H9 (cell line): ENCODE measurements at regions not wholly inside any gene's neighbourhood (a gene's known extent, or its start where the extent isn't known, plus 50 kb on each side); places are given as distances from the start of the nearest gene placed in this dataset.

ENCODE experiments used
- DNase-seq: peaks from one replicate; pipeline ENCODE4 v3.0.0-alpha.2; 2017
- H2AFZ ChIP-seq: one replicate; pipeline ENCODE4 v1.6.1; 2013; ENCODE audit warnings: mild to moderate bottlenecking, low read length, control low read depth, moderate library complexity
- H2AK5ac ChIP-seq: 2 replicates; pipeline ENCODE4 v1.6.1; 2013; ENCODE audit warnings: low read length, control low read depth, mixed read lengths; ENCODE audit not compliant: insufficient read length
- H2BK120ac ChIP-seq: one replicate; pipeline ENCODE4 v1.6.1; 2013; ENCODE audit warnings: low read depth, mild to moderate bottlenecking, low read length, control low read depth, inconsistent platforms; ENCODE audit not compliant: poor library complexity, severe bottlenecking
- H2BK12ac ChIP-seq: 2 replicates; pipeline ENCODE4 v1.6.1; 2013; ENCODE audit warnings: low read length, control low read depth, mixed read lengths, low read depth; ENCODE audit not compliant: insufficient read length
- H2BK15ac ChIP-seq: 2 replicates; pipeline ENCODE4 v1.6.1; 2013; ENCODE audit warnings: low read depth, low read length, control low read depth
- H2BK20ac ChIP-seq: one replicate; pipeline ENCODE4 v1.6.1; 2013; ENCODE audit warnings: low read depth, mild to moderate bottlenecking, low read length, control low read depth, inconsistent platforms; ENCODE audit not compliant: poor library complexity, severe bottlenecking
- H2BK5ac ChIP-seq: 2 replicates; pipeline ENCODE4 v1.6.1; 2013; ENCODE audit warnings: low read length, control low read depth, mixed read lengths; ENCODE audit not compliant: insufficient read length
- H3K14ac ChIP-seq: 2 replicates; pipeline ENCODE4 v1.6.1; 2013; ENCODE audit warnings: low read length, control low read depth; ENCODE audit not compliant: insufficient read depth
- H3K18ac ChIP-seq: 2 replicates; pipeline ENCODE4 v1.6.1; 2013; ENCODE audit warnings: low read depth, mild to moderate bottlenecking, mixed read lengths, low read length, control low read depth; ENCODE audit not compliant: insufficient read length
- H3K23ac ChIP-seq: 2 replicates; pipeline ENCODE4 v1.6.1; 2013; ENCODE audit warnings: low read length, control low read depth, mixed read lengths, low read depth; ENCODE audit not compliant: insufficient read length
- H3K23me2 ChIP-seq: 2 replicates; pipeline ENCODE4 v1.6.1; 2013; ENCODE audit warnings: low read depth, mild to moderate bottlenecking, mixed read lengths, low read length, control low read depth; ENCODE audit not compliant: insufficient read length, poor library complexity, severe bottlenecking
- H3K27ac ChIP-seq: 2 replicates; pipeline ENCODE4 v1.5.1; 2013; ENCODE audit warnings: low read length, control low read depth, mixed read lengths, low read depth; ENCODE audit not compliant: insufficient read length
- H3K27me3 ChIP-seq: 2 replicates; pipeline ENCODE4 v1.6.1; 2013; ENCODE audit warnings: low read length, control low read depth, inconsistent platforms; ENCODE audit not compliant: insufficient read depth
- H3K4ac ChIP-seq: 2 replicates; pipeline ENCODE4 v1.6.1; 2013; ENCODE audit warnings: low read depth, mild to moderate bottlenecking, control low read depth, inconsistent platforms, low read length, moderate library complexity
- H3K4me1 ChIP-seq: 2 replicates; pipeline ENCODE4 v1.6.1; 2013; ENCODE audit warnings: low read length, control low read depth, inconsistent platforms; ENCODE audit not compliant: insufficient read depth
- H3K4me2 ChIP-seq: 2 replicates; pipeline ENCODE4 v1.6.1; 2013; ENCODE audit warnings: low read length, control low read depth, mixed read lengths; ENCODE audit not compliant: insufficient read length, insufficient read depth
- H3K56ac ChIP-seq: 2 replicates; pipeline ENCODE4 v1.6.1; 2013; ENCODE audit warnings: low read depth, mild to moderate bottlenecking, mixed read lengths, low read length, control low read depth; ENCODE audit not compliant: insufficient read length
- H3K79me1 ChIP-seq: 2 replicates; pipeline ENCODE4 v1.6.1; 2013; ENCODE audit warnings: low read depth, mild to moderate bottlenecking, moderate library complexity, low read length, control low read depth, inconsistent platforms; ENCODE audit not compliant: insufficient read depth, poor library complexity, severe bottlenecking
- H3K79me2 ChIP-seq: 2 replicates; pipeline ENCODE4 v1.6.1; 2013; ENCODE audit warnings: low read length, control low read depth, inconsistent platforms; ENCODE audit not compliant: insufficient read depth
- H3K9ac ChIP-seq: 2 replicates; pipeline ENCODE4 v1.6.1; 2013; ENCODE audit warnings: low read length, control low read depth, mixed read lengths; ENCODE audit not compliant: insufficient read length; ENCODE audit errors: extremely low read depth
- H3K9me3 ChIP-seq: one replicate; pipeline ENCODE4 v1.6.1; 2013; ENCODE audit warnings: low read depth, low read length, inconsistent platforms; ENCODE audit not compliant: control insufficient read depth
- H3T11ph ChIP-seq: one replicate; pipeline ENCODE4 v1.6.1; 2013; ENCODE audit warnings: mild to moderate bottlenecking, low read length, control low read depth, inconsistent platforms
- H4K20me1 ChIP-seq: one replicate; pipeline ENCODE4 v1.6.1; 2013; ENCODE audit not compliant: control insufficient read depth, insufficient read length, insufficient read depth
- H4K5ac ChIP-seq: 2 replicates; pipeline ENCODE4 v1.6.1; 2013; ENCODE audit warnings: low read depth, mild to moderate bottlenecking, mixed read lengths, low read length, control low read depth; ENCODE audit not compliant: insufficient read length
- H4K8ac ChIP-seq: replicated peaks from 2 replicates; pipeline ENCODE4 v1.6.1; 2013; ENCODE audit warnings: low read length, control low read depth, mixed read lengths, low read depth; ENCODE audit not compliant: insufficient read length
- H4K91ac ChIP-seq: 2 replicates; pipeline ENCODE4 v1.6.1; 2013; ENCODE audit warnings: low read depth, mild to moderate bottlenecking, moderate library complexity, mixed read lengths, low read length, control low read depth; ENCODE audit not compliant: insufficient read length
- H3K27ac Mint-ChIP-seq, 3 experiments: 2 replicates in 2 of 3; 3 replicates in 1 of 3; pipeline ENCODE4 v1.8.0; 2020 to 2021; ENCODE audit warnings: mixed read lengths in 3 of 3, mild to moderate bottlenecking in 1 of 3, moderate library complexity in 1 of 3
- H3K27me3 Mint-ChIP-seq: 2 replicates; pipeline ENCODE4 v1.8.0; 2021; ENCODE audit warnings: low read depth, mild to moderate bottlenecking, moderate library complexity, mixed read lengths
- H3K36me3 Mint-ChIP-seq, 3 experiments: 2 replicates in 2 of 3; 3 replicates in 1 of 3; pipeline ENCODE4 v1.8.0; 2020 to 2021; ENCODE audit warnings: low read depth in 3 of 3, mixed read lengths in 3 of 3; ENCODE audit not compliant: insufficient read depth in 1 of 3
- H3K4me1 Mint-ChIP-seq, 2 experiments: 2 replicates each; pipeline ENCODE4 v1.8.0; 2020; ENCODE audit warnings: mixed read lengths in 2 of 2
- H3K4me3 Mint-ChIP-seq, 2 experiments: 2 replicates in 1 of 2; 3 replicates in 1 of 2; pipeline ENCODE4 v1.8.0; 2020 to 2021; ENCODE audit warnings: mild to moderate bottlenecking in 2 of 2, mixed read lengths in 2 of 2, moderate library complexity in 1 of 2
- H3K9me3 Mint-ChIP-seq, 2 experiments: 2 replicates in 1 of 2; 3 replicates in 1 of 2; pipeline ENCODE4 v1.8.0; 2020; ENCODE audit warnings: mild to moderate bottlenecking in 2 of 2, mixed read lengths in 2 of 2, moderate library complexity in 1 of 2
- CTCF ChIP-seq: fragments of 200-600 bp; sonication (generic); conservative IDR thresholded peaks from 3 replicates; pipeline ENCODE4 v1.8.0; 2021; ENCODE audit warnings: antibody characterized with exemption, mild to moderate bottlenecking
- WGBS: extraction: QIAGEN DNeasy Blood & Tissue Kit; methylation state at CpG from one replicate; pipeline ENCODE4 v1.1.7; 2013; ENCODE audit warnings: missing lambda C conversion rate, low lambda C conversion rate, mixed read lengths; ENCODE audit not compliant: insufficient read length; ENCODE audit errors: extremely low coverage; 5-methylcytosine and 5-hydroxymethylcytosine counted together

- WGBS: no CpG with 5 or more reads among the region's 3 CpGs
- no peaks in the 10 kb centered on the region for H3K27me3 Mint-ChIP-seq
- H3K9ac ChIP-seq: no peak overlapping the region
These were observed 506.0 kb upstream of the ATXN8OS start for GRCh38 chr13:69601661-69602060.

More at GRCh38 chr13:69601661-69602060, 506.0 kb upstream of the ATXN8OS start:
- H4K8ac ChIP-seq: no peak overlapping the region
- no peaks in the 10 kb centered on the region for H3K4me1 ChIP-seq
- no peak overlapping the region for H2BK12ac ChIP-seq
- H2AFZ ChIP-seq: no peak overlapping the region
- no peak for DNase-seq
- Mint-ChIP-seq H3K27ac (no peak overlapping the region), H3K4me3 (no peak overlapping the region), H3K4me1 (peaks cover 0 to 7% of the 10 kb centered on the region in 2 experiments; a peak in 2 of 4 replicates), H3K36me3 (no peaks in the 10 kb centered on the region; a peak in 1 of 7 replicates), H3K9me3 (peaks cover 0 to 3% of the 10 kb centered on the region in 2 experiments; a peak in 2 of 5 replicates)
- no peak overlapping the region for H3T11ph ChIP-seq
- no peaks in the 10 kb centered on the region for H3K79me2 ChIP-seq
- H4K5ac ChIP-seq: no peak overlapping the region
- H2BK20ac ChIP-seq: no peak overlapping the region
- H3K79me1 ChIP-seq: no peaks in the 10 kb centered on the region
- no peak overlapping the region for H2AK5ac ChIP-seq
- no peak overlapping the region for H3K4me2 ChIP-seq
- H4K91ac ChIP-seq: no peak overlapping the region
- no peaks in the 10 kb centered on the region for H3K9me3 ChIP-seq
- no peak for TF ChIP-seq CTCF
- H3K23me2 ChIP-seq: no peaks in the 10 kb centered on the region
- no peak overlapping the region for H3K18ac ChIP-seq
- H3K56ac ChIP-seq: no peak overlapping the region
- H3K27ac ChIP-seq: no peak overlapping the region
- H3K14ac ChIP-seq: no peak overlapping the region
- H2BK15ac ChIP-seq: no peak overlapping the region
- H3K4ac ChIP-seq: no peak overlapping the region
- no peak overlapping the region for H3K23ac ChIP-seq
- H2BK120ac ChIP-seq: no peak overlapping the region
- H3K27me3 ChIP-seq: no peaks in the 10 kb centered on the region
- no peaks in the 10 kb centered on the region for H4K20me1 ChIP-seq
- no peak overlapping the region for H2BK5ac ChIP-seq
